T-helper 2 cell treated with Interferon-gamma antibody and Interleukin-4, amounts not matched to agents 5 μg/mL and 100 μg/mL, for 36 hours (primary cell): ENCODE measurements at regions not wholly inside any gene's neighbourhood (a gene's known extent, or its start where the extent isn't known, plus 50 kb on each side); places are given as distances from the start of the nearest gene placed in this dataset.
"Not testable (repeated sequence)": the region's sequence is repeated elsewhere in the genome, so short reads cannot be mapped to it uniquely, and the experiment has no call there.

Experiments
- DNase-seq: peaks from one replicate; pipeline ENCODE4 v3.0.0; 2021; ENCODE audit warnings: low spot score
- H3K27ac Mint-ChIP-seq: one replicate; pipeline ENCODE4 v1.8.0; 2021; ENCODE audit warnings: mild to moderate bottlenecking, mixed read lengths
- H3K27me3 Mint-ChIP-seq: one replicate; pipeline ENCODE4 v1.8.0; 2021; ENCODE audit warnings: low read depth, mixed read lengths
- H3K36me3 Mint-ChIP-seq: one replicate; pipeline ENCODE4 v1.8.0; 2021; ENCODE audit warnings: low read depth, mixed read lengths
- H3K4me1 Mint-ChIP-seq: one replicate; pipeline ENCODE4 v1.8.0; 2021; ENCODE audit warnings: low read depth, mixed read lengths
- H3K4me3 Mint-ChIP-seq: one replicate; pipeline ENCODE4 v1.8.0; 2022; ENCODE audit warnings: mild to moderate bottlenecking, moderate library complexity, mixed read lengths
- H3K9me3 Mint-ChIP-seq: one replicate; pipeline ENCODE4 v1.8.0; 2021; ENCODE audit warnings: mixed read lengths

DNA sequence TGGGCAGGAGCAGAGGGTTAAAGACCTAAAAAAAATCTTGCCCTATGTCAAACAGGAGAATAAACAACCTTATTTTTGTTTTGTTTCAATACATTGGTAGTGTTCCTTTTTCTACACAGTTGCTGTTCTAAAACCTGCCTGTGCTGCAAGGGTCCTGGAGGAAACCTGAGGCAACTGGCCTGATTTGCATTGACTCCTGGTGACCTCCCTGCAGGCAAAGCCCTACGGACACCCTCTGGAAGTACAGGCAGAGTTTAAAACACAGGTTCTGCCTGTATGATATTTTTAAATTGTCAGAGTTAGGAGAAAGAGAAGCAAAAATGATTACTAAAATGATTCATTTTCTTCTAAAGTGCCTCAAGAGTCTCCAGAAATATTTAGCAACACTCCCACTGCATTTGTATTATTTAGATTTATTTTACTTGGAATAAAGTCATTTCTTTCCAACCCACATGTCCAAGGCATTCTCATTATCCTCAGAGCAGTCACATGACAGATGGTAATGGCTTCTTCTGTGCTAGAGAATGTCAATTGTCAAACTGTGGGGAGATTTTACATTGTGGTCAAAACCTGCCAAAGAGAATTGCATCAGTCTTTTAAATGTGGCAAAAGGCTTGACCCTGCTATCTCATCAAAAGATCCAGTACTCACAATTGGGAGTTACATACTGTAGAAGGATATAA, 559.6 kb downstream of the CETN3 start:
- no peaks in the 10 kb centered on the region for H3K9me3 Mint-ChIP-seq
- DNase-seq, result no peak
- H3K27ac Mint-ChIP-seq, result no peak overlapping the region
- no peaks in the 10 kb centered on the region for H3K27me3 Mint-ChIP-seq
- H3K36me3 Mint-ChIP-seq, result no peaks in the 10 kb centered on the region
- no peaks in the 10 kb centered on the region for H3K4me1 Mint-ChIP-seq
- no peak overlapping the region for H3K4me3 Mint-ChIP-seq

DNA sequence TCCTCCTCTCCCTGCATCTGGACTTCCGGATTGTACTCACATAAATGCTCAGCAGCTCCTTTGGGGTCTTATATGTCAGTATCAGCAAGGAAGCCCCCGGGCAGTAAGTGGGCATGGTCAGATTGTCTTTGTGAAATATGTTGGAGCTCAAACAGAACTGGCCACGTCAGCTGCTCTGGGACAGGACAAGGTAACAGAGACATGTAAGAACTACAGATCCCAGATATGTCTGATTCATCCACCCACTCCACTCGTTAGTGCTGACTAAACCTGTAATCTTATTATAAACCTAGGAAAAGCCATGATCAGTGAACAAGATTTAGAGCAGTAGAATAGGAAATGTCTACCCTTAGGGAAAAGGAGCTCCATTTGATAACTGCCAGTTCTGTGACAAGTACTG, 561.8 kb downstream of the CETN3 start:
- no peak for DNase-seq
- Mint-ChIP-seq H3K4me1 (no peaks in the 10 kb centered on the region), H3K27me3 (no peaks in the 10 kb centered on the region), H3K36me3 (no peaks in the 10 kb centered on the region), H3K4me3 (no peak overlapping the region), H3K9me3 (no peaks in the 10 kb centered on the region), H3K27ac (no peak overlapping the region)

DNA sequence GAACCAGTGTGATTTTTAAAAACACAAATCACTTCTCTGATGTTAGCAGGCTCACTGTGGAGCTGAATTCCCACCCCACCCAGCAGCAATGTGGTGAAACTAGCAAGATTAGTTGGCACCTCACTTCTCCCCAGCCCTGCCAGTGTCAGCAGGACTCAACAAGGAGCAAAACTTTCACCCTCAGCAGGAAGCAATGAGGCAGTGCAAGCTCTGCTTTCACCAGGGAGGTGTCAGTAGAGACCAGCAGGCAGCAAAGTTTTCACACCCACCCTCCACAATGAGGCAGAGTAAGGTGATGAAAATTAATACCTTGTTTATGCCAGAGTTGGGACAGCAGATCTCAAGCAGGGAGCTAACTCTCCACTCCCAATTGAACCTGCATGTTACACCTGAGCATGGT, 565.0 kb downstream of the CETN3 start:
- no peaks in the 10 kb centered on the region for H3K36me3 Mint-ChIP-seq
- H3K9me3 Mint-ChIP-seq, result no peaks in the 10 kb centered on the region
- H3K4me1 Mint-ChIP-seq, result no peaks in the 10 kb centered on the region
- no peak overlapping the region for H3K27ac Mint-ChIP-seq
- no peaks in the 10 kb centered on the region for H3K27me3 Mint-ChIP-seq
- no peak for DNase-seq
- H3K4me3 Mint-ChIP-seq, result no peak overlapping the region

DNA sequence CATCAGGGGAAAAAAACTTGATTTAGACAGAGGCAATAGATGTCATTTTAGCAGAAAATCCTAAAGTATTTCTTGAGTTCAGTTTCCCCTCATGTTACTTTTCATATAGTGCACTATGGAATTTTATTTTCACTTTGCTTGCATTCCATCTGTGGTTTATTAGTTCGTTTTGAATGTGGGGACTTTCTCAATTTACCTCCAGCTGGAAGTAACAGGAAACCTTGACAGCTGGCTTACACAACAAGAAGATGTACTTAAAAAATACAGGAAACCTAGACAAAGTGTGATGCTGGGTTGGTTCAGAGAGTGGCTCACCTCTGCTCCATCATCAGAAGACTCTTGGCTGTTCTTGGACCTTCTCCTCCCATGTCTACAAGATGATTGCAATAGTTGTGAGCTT, 567.0 kb downstream of the CETN3 start:
- no peak for DNase-seq
- no peak overlapping the region for H3K4me3 Mint-ChIP-seq
- no peak overlapping the region for H3K27ac Mint-ChIP-seq
- H3K4me1 Mint-ChIP-seq, result no peaks in the 10 kb centered on the region
- no peaks in the 10 kb centered on the region for H3K36me3 Mint-ChIP-seq
- no peaks in the 10 kb centered on the region for H3K27me3 Mint-ChIP-seq
- no peaks in the 10 kb centered on the region for H3K9me3 Mint-ChIP-seq

DNA sequence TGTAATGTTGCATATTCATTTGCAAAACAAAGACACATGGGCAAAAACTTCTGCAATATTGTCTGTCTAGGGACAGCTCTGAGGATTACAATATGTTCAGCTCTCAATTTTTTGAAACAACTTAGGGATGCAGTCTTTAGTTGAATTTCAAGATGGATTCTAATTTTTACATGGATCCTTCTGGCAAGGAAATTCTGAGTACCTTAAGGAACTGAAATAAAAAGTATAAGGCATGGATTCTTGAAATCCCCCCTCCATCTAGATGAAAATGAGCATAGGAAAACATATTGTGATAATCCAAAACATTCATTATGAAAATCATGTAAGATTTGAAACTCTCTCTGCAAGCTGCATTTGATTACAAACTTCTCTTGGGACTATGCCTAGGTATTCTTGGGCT, 568.6 kb downstream of the CETN3 start:
- no peaks in the 10 kb centered on the region for H3K9me3 Mint-ChIP-seq
- H3K4me3 Mint-ChIP-seq, result no peak overlapping the region
- H3K4me1 Mint-ChIP-seq, result no peaks in the 10 kb centered on the region
- H3K27me3 Mint-ChIP-seq, result no peaks in the 10 kb centered on the region
- no peaks in the 10 kb centered on the region for H3K36me3 Mint-ChIP-seq
- no peak overlapping the region for H3K27ac Mint-ChIP-seq
- DNase-seq, result no peak

DNA sequence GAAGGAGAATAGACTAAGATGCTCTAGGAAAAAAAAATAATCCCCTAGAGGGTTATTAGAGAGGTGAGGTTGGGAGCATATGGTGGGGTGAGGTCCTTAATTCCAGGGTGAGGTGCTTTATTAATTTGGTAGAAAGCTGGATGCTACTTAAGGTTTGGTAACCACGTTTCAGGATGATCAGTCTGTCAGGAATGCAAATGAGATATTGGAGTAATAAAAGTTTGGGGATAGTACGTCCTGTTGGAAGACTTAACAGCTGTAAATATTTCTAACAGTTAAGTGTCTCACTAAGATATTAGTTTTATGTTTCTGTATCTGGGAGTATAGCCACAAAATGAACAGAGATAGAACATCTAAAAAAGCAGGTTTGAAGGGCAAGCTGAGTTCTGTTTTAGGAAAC, 578.9 kb downstream of the CETN3 start:
- H3K27ac Mint-ChIP-seq, result no peak overlapping the region
- H3K36me3 Mint-ChIP-seq, result no peaks in the 10 kb centered on the region
- DNase-seq, result no peak
- H3K4me1 Mint-ChIP-seq, result no peaks in the 10 kb centered on the region
- peaks cover 4% of the 10 kb centered on the region for H3K9me3 Mint-ChIP-seq
- no peak overlapping the region for H3K4me3 Mint-ChIP-seq
- no peaks in the 10 kb centered on the region for H3K27me3 Mint-ChIP-seq

DNA sequence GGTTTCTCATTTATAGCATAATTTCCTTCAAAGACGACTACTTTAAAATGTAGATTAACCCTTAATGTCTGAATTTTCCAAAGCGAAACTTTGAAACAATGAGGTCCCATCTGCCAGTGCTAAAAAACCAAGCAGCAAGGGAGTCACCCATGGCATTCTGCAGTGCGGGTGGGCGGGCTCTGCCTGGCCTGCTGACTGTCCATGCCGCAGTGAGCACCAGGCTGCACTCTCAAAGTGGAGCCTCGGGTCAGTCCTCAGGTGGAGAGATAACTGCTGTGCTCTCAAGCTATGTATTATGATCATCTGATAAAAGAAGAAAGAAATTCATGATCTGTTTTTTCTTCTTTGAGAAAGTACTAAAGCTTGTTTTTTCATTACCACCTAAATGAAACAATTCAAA, 581.6 kb downstream of the CETN3 start:
- Mint-ChIP-seq H3K27me3 (no peaks in the 10 kb centered on the region), H3K36me3 (no peaks in the 10 kb centered on the region), H3K4me1 (no peaks in the 10 kb centered on the region), H3K4me3 (no peak overlapping the region), H3K27ac (no peak overlapping the region), H3K9me3 (no peaks in the 10 kb centered on the region)
- DNase-seq, result no peak

DNA sequence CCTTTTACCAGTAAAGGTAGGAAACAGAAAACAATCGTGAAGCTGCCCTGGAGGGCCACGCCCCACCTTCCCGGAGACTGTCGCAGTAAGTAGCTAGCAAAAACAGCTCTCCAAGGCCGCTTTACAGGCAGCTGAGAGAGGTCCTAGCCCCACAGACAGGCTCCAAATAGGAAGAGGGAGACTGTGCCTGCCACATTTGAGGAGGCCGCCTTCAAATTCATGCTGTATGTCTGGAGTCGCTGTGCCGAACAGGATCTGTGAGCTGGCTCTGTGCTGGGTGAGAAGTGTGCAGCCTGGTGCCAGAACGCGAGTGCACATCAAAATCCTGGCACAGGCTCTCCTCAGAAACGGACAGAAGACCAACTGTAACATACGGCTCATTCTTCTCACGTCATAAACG, 582.2 kb downstream of the CETN3 start:
- DNase-seq, result no peak
- Mint-ChIP-seq H3K27ac (no peak overlapping the region), H3K4me1 (no peaks in the 10 kb centered on the region), H3K36me3 (no peaks in the 10 kb centered on the region), H3K9me3 (no peaks in the 10 kb centered on the region), H3K4me3 (no peak overlapping the region), H3K27me3 (no peaks in the 10 kb centered on the region)

DNA sequence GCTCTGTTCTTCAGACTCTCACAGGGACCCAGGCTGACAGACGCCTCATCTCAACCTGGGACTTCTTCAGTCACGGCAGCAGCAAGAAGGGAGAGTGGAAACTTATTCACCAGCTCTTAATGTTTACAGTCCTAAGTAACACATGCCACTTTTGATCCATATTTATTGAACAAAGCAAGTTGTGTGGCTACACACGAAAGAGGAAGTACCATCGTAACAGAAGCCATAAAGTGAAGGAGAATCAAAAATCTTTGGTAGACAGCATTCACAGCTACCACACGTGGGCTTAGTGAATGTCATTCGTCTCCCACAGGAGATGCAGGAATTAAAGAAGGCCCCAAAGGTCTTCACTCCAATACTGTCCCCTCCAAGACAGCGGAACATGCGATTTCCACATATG, 582.6 kb downstream of the CETN3 start:
- H3K27me3 Mint-ChIP-seq, result no peaks in the 10 kb centered on the region
- DNase-seq, result no peak
- H3K4me3 Mint-ChIP-seq, result no peak overlapping the region
- H3K9me3 Mint-ChIP-seq, result no peaks in the 10 kb centered on the region
- no peaks in the 10 kb centered on the region for H3K4me1 Mint-ChIP-seq
- H3K27ac Mint-ChIP-seq, result no peak overlapping the region
- no peaks in the 10 kb centered on the region for H3K36me3 Mint-ChIP-seq

DNA sequence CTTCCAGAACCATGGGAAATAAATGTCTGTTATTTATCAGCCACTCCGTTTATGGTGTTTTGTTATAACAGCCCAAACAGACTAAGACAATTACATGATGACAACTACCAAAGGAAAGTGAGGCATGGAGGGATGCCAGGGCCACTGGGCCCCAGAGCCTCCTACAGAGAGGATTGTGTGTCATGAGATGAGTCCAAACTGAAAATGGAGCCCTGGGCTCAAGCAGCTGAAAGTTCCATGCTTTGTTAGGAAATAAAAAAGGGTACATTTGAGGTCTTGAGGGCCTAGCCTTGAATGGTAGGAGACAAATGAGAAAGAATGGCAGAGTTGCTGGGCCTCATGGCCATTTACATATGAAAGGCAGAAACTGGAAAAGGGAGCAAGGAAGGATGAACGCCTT, 586.5 kb downstream of the CETN3 start:
- H3K9me3 Mint-ChIP-seq, result no peaks in the 10 kb centered on the region
- no peaks in the 10 kb centered on the region for H3K4me1 Mint-ChIP-seq
- no peak overlapping the region for H3K4me3 Mint-ChIP-seq
- H3K36me3 Mint-ChIP-seq, result no peaks in the 10 kb centered on the region
- DNase-seq, result no peak
- H3K27me3 Mint-ChIP-seq, result no peaks in the 10 kb centered on the region
- no peak overlapping the region for H3K27ac Mint-ChIP-seq

DNA sequence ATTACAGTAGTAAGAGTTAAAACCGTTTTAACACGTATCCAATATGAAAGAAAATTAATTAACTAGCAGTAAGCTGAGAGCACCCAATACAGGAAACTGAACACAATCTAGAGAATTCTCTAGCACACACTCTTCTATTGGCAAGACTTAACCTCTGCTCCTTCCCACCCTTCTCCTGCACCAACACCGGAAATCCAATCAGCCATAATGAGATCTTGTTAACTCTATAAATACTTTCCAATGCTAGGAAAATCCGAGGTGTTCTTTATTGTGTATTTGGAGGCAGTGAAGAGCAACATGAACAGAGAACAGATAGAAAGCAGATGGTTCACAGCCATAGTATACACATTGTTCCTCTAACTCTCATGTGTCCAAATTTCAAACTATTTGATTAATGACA, 591.7 kb downstream of the CETN3 start:
- H3K36me3 Mint-ChIP-seq, result no peaks in the 10 kb centered on the region
- H3K27me3 Mint-ChIP-seq, result no peaks in the 10 kb centered on the region
- no peak overlapping the region for H3K4me3 Mint-ChIP-seq
- peaks cover 1% of the 10 kb centered on the region for H3K9me3 Mint-ChIP-seq
- H3K27ac Mint-ChIP-seq, result no peak overlapping the region
- no peaks in the 10 kb centered on the region for H3K4me1 Mint-ChIP-seq
- DNase-seq, result no peak

DNA sequence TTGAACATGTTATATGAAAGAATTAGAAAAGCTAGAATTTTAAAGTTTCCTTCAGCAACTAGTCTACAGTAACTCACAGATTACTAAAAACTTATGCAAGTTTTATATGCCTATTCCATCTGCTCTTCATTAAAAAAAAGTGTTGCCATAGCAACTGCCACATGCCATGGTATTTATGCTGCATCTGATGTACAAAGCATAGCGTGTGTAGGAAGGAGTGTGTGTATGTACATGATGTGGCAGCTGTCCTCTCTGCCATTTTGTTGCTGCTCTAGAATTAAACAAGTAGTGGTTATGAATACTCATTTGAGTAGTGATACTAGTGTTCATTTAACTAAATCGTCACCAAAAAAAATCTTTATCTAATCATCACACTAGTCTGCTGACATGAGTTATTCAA, 593.5 kb downstream of the CETN3 start:
- Mint-ChIP-seq H3K27ac (no peak overlapping the region), H3K4me3 (no peak overlapping the region), H3K27me3 (no peaks in the 10 kb centered on the region), H3K4me1 (no peaks in the 10 kb centered on the region), H3K36me3 (no peaks in the 10 kb centered on the region), H3K9me3 (peaks cover 4% of the 10 kb centered on the region)
- DNase-seq, result no peak

DNA sequence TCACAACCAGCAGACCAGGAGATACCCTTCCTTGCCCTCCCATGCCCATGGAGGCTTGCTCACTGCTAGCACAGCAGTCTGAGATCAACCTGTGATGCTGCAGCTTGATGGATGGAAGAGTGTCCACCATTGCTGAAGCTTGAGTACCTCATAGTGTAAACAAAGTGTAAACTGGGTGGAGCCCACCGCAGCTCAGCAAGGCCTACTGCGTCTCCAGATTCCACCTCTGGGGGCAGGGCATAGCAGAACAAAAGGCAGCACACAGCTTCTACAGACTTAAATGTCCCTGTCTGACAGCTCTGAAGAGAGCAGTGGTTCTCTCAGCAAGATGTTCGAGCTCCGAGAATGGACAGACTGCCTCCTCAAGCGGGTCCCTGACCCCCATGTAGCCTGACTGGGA, 608.8 kb downstream of the CETN3 start:
- not testable (repeated sequence) for H3K4me1 Mint-ChIP-seq, H3K4me3 Mint-ChIP-seq, H3K27ac Mint-ChIP-seq, H3K27me3 Mint-ChIP-seq, DNase-seq, H3K36me3 Mint-ChIP-seq
- H3K9me3 Mint-ChIP-seq, result peaks cover 19% of the 10 kb centered on the region

DNA sequence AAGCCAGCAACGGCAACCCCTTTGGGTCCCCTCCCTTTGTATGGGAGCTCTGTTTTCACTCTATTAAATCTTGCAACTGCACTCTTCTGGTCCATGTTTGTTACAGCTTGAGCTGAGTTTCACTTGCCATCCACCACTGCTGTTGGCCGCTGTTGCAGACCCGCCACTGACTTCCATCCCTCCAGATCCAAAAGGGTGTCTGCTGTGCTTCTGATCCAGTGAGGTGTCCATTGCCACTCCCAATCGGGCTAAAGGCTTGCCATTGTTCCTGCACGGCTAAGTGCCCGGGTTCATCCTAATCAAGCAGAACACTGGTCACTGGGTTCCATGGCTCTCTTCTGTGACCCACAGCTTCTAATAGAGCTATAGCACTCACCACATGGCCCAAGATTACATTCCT, 615.1 kb downstream of the CETN3 start:
- not testable (repeated sequence) for H3K36me3 Mint-ChIP-seq, H3K27ac Mint-ChIP-seq, H3K9me3 Mint-ChIP-seq, DNase-seq, H3K4me1 Mint-ChIP-seq, H3K4me3 Mint-ChIP-seq, H3K27me3 Mint-ChIP-seq

DNA sequence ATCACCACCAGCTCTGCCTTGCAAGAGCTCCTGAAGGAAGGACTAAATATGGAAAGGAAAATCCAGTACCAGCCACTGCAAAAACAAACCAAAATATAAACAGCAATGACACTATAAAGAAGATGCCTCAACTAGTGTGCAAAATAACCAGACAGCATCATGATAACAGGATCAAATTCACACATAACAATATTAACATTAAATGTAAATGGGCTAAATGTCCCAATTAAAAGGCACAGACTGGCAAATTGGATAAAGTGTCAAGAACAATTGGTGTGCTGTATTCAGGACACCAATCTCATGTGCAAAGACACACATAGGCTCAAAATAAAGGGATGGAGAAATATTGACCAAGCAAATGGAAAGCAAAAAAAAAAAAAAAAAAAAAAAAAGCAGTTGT, 629.8 kb downstream of the CETN3 start:
- H3K27me3 Mint-ChIP-seq, DNase-seq, H3K4me3 Mint-ChIP-seq, H3K36me3 Mint-ChIP-seq, H3K27ac Mint-ChIP-seq, H3K4me1 Mint-ChIP-seq: not testable (repeated sequence)
- peaks cover 26% of the 10 kb centered on the region for H3K9me3 Mint-ChIP-seq
